ENCODE measurements at regions not wholly inside any gene's neighbourhood (a gene's known extent, or its start where the extent isn't known, plus 50 kb on each side); places are given as distances from the start of the nearest gene placed in this dataset.
"Not testable (repeated sequence)": the region's sequence is repeated elsewhere in the genome, so short reads cannot be mapped to it uniquely, and the experiment has no call there.

DNA sequence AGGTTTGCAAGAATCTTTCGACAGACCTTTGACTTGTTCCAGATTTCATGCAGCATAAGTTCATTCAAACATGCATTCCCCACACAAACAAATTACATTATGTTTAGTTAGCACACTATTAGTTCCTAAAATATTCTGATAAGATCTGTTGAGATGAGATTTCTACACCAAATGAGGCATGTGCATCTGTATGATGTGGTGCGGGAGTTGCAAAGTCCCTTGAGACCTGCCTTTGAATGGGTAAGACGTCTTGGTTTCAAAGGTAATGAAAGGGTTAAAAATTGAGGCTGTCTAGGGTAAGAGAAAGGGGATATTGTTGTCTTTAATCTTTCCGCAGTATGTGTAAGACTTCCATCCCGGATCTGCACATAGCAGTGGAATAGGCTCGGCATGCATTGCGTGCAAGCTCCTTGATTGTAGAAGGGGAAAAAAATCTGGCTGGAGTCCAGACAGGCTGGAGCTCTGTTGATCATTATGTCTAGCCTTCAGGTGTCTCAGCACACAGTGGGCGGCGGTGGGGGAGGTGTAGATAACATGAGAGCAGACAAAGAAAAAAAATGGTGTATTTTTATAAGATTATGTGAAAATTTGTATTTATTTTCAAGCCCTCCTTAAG, 296.6 kb downstream of the PTPRC start:
- FAIRE-seq, result no peak

DNA sequence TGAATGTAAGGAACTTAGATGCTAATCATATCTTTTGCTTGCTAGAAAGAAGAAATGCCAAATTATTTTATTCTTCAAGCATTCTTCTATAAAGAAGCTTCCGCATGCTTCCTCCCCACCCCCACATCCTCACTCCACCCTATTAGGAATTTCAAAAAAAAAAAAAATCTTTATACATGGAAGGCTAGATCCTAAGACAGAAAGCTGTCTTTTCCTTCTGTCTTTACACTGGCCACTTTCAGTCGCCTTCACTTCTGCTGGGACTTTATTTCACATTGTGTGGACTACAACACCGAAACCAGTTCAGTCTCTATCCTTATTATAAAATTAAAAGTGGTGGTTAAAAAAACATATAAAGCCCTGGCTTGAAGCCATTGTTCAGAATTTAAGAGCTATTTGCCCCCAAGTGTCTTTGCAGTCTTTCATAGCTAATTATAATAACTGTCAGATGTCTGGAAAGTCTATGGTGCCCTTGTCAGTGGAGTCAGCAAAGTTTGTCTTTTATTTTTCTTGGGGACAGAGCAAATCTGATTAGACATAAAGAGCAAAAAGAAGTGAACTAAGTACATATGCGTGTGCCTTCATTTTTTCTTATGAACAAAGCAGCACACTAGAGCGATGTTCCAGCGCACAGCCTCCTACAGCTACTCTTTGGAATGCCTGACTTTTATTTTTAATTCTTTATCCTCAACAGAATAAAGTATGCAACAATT, 297.7 kb downstream of the PTPRC start:
- no peak for FAIRE-seq

DNA sequence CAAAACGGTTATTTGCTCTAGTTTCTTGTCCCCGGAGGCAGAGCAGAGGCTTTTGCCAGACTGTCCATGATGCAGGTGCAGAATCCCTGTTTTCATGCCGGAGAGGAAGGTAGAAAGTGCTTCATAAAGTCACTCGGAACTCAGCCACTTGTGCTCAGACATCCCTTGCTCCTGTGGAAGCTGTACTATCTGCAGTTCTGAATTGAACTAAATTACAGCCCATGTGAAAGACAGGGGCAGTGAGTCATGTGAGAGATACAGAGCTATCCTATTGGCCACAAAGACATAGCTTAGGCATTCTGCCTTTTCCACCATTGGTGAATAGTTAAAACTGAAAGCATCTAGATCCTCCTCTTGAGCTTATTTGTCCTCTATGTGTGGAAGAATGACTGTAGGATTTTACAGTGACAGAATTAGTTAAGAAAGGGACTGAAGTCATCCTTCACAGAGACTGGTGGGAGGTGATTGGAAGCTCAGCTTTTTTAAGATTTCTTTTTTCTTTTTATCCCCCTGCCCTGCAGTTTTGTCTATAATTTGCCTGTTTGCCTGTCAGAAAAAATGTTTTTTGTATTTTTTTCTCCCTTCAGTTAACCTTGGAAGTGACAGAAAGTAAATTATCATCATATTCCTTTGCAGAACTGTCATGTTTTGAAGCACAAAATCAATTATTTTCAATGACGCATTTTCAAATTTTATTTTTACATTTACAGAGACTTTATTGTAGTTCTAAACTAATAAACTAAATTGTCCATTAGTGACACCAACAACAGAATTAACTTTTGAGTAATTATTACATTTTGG, 298.6 kb downstream of the PTPRC start:
- FAIRE-seq, result no peak

DNA sequence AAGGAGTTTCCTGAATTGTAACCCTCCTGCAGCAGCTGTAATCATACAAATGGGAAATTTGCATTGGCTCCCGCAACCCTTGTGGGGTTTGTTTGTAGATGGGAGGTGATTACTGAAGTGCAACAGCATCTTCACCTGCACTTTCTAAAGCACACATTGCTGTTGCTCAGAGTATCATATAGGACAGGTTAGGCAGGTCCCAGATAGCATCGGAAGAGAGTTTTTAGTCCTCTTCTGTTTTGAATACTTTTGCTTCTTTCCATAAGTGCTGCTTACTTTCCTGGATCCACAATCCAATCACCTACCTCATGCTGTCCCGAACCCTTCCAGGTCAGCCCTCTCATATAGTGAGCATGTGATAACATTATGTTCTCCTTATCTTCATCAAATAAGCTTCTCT, 300.4 kb downstream of the PTPRC start:
- FAIRE-seq, result no peak

DNA sequence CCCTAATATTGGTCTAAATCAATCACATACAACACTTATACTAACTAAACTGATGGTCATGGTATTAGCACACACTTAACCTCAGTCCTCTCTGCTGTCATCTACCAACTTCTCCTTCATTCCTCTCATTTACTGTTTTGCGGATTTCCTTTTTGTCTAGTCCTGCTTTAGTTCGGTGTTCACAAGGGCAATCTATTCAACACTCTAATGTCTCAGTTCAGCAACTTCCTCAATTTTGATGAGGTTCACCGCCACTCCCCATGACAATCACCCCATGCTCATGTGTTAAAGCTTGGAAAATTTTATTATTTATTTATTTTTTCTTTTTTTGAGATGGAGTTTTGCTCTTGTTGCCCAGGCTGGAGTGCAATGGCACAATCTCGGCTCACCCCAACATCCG, 301.1 kb downstream of the PTPRC start:
- no peak for FAIRE-seq

DNA sequence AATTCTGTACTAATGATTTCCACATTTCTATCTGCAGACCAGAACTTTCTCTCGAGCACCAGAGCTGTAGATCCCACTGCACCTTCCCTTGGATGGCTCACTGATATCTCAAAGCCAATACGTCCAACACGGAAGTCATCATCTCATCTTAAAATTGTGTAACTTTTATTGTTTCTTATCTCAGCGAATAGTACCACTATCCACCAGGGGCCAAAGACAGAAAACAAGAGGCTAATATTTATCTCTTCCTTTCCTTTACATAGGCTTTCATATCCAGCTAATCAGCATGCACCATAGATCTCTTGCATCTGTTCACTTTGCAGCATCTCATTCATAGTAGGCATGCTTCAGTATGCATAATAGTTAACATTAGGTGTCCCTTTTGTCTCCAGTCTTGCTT, 303.6 kb downstream of the PTPRC start:
- no peak for FAIRE-seq

DNA sequence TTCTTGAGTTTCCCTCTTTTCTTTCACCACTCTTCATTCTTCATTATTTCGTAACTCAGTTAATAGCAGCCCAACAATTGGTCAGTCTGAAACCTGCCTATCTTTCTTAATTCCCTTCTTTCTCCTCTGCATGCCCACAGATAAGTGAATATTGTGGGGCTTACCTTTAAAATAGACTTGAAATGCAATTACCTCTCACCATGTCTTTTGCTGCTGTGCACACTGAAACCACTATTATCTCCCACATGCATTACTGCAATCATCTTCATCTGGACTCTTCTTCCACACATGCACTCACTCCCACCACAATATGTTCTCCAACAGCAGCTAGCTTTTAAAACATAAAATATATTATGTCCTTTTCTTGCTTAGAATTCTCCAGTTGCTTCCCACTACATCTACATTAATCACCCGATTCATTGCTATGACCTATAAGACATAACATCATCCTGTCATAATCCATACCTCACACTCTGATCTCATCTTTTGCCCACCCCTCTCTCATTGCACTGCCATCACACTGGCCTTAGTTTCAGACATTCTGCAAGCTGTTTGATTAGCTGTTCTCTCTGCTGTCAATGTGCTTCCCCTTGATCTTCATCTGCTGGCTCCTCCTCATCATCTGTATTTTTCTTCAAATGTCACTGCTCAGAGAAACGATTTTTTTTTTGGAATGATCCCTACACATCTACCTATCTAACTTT, 304.8 kb downstream of the PTPRC start:
- no peak for FAIRE-seq

DNA sequence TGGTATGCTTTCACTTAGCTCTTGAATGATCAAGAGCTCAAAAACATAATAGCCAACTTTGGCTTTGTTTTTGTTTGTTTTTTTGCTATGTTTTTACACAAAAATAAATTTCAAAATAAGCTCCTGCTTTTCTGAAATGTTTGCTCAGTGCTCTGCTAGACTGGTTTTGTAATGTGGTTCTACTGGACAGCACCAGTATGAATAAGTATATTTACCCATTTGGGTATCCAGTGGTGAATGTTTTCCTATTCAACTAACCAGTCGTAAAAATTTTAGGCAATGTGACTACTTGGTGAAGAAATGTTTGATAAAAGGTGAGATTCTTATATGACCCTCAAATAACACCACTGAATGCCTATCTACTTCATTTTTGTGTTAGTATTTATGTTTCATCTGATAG, 308.6 kb downstream of the PTPRC start:
- FAIRE-seq, result no peak

DNA sequence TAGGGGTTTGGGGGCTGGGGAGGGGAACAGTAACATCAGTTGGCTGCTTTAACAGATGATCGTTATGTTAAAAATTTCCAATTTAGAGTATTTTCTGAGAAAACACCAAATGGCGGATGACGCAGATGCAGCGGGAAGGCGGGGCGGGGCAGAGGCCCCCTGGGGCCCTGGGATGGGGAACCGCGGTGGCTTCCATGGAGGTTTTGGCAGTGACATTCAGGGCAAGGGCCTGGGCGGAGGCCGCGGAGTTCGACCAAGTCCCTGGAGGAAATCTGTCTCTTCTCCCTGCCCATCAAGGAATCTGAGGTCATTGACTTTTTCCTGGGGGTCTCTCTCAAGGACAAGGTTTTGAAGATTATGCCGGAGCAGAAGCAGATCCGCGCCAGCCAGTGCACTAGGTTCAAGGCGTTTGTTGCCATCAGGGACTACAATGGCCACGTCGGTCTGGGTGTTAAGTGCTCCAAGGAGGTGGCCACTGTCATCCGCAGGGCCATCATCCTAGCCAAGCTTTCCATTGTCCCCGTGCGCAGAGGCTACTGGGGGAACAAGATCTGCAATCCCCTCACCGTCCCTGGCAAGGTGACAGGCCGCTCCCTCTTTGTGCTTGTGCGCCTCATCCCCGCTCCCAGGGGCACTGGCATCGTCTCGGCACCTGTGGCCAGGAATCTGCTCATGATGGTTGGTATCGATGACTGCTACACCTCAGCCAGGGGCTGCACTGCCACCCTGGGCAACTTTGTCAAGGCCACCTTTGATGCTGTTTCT, 310.2 kb downstream of the PTPRC start:
- no peak for FAIRE-seq

DNA sequence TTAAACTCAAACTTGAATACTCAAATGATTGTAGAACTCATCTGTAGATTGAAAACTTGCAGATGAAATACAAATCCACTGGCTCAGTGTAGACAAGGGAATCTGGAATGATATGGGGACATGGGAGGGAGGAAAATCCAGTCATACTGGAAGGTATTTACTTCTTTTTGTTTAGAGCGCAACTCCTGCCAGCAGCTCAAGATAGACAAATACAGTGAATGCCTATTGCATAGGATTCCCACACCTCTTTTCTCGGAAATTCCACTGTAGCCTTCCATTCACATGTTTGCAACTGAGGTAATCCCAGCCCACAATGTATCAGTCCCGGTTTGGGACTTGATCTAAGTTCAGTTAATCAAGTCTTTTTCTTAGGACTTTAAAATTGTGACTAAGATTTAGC, 311.2 kb downstream of the PTPRC start:
- FAIRE-seq, result no peak

DNA sequence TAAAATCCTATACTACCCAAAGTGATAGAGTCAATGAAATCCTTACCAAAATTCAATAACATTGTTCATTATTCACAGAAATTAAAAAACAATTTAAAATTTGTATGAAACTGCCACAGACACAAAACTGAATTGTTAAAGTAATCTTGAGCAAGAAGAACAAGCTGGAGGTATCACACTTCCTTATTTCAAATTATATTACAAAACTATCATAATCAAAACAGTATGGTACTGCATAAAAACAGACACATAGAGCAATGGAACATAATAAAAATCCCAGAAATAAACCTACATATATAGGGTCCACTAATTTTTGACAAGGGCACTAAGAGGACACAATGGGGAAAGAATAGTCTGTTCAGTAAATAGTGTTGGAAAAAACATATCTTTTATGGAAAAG, 316.2 kb downstream of the PTPRC start:
- FAIRE-seq, result no peak

DNA sequence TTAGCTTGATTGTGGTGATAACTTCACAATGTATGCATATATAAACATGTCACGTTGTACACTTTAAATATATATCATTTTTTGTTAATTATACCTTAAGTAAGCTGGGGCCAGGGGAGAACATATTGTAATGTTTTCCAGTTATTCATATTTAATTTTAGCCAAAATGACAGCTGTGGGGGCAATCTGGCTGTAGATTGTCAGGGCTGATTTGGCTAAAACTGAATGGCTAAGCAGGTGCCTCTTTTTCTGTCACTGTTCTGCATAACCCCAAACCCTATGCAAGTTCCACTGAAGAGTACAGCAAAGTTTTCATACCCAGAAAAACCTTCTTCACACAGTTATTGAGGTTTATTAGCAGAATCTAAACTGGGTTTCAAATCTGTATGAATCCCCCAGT, 318.2 kb downstream of the PTPRC start:
- FAIRE-seq, result no peak

DNA sequence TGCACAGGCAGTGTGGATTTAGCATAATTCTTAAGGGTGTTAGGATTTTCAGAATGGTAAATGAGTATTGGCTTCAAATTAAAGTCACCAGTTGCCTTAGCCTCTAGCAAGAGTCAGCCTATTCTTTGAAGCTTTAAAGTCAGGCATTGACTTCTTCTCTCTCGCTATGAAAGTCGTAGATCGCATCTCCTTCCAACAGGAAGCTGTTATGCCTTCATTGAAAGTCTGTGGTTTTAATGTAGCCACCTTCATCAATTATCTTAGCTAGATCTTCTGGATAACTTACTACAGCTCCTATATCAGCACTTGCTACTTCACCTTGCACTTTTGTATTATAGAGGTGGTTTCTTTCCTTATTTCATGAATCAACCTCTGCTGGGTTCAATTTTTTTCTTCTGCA, 320.2 kb downstream of the PTPRC start:
- no peak for FAIRE-seq

DNA sequence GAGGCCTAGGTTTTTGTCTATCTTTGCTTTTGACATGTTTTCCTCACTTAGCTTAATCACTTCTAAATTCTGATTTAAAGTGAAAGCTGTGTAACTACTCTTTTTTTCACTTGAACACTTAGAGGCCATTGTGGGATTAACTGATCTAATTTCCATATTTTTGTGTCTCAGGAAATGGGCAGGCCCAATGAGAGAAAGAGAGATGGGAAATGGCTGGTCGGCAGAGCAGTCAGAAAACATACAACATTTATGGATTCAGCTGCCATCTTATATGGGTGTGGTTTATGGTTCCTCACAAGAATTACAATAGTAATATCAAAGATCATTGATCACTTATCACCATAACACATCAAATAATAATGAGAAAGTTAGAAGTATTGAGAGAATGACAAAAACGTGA, 320.8 kb downstream of the PTPRC start:
- FAIRE-seq, result no peak

DNA sequence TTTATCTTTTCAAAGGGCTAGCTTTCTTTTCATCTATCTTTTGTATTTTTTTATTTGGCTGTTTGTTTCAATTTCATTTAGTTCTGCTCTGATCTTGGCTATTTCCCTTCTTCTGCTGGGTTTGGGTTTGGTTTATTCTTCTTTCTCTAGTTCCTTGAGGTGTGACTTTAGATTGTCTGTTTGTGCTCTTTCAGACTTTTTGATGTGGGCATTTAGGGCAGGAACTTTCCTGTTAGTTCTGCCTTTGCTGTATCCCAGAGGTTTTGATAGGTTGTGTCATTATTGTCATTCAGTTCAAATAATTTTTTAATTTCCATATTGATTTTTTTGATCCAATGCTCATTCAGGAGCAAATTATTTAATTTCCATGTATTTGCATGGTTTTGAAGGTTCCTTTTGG, 325.0 kb downstream of the PTPRC start:
- not testable (repeated sequence) for FAIRE-seq

DNA sequence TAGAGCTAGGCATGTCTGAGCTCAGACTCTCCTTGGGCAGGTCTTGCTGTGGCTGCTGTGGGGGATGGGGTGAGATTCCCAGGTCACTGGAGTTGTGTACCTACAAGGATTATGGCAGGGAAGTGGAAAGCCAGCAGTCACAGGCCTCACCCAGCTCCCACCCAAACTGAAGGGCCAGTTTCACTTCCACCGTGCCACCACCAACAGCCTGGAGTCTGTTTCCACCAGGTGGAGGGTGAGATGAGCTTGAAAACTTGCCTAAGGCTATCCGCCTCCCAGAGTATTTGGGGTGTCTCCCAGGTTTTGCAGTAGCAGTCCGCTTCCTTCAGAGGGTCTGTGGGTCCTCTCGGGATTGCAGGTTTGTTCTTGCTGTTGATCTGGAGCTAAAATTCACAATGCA, 327.7 kb downstream of the PTPRC start:
- no peak for FAIRE-seq

DNA sequence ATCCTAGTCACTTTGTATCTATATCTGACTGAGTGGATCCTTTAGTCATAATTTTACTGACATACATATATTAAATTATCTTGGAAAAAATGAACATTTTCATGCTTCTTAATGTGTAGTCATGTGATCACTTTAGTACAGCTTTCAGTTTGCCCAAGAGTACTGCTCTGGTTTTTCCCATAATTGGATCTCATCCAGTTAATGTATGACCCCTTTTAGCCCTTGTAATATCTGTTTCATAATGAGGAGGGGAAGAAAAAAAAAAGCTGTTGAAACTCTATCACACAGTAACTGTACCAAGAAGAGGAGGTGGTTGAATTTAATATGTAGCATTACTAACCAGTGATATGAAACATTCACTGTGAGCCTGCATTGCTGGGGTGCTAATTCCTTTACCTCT, 328.7 kb downstream of the PTPRC start:
- no peak for FAIRE-seq

DNA sequence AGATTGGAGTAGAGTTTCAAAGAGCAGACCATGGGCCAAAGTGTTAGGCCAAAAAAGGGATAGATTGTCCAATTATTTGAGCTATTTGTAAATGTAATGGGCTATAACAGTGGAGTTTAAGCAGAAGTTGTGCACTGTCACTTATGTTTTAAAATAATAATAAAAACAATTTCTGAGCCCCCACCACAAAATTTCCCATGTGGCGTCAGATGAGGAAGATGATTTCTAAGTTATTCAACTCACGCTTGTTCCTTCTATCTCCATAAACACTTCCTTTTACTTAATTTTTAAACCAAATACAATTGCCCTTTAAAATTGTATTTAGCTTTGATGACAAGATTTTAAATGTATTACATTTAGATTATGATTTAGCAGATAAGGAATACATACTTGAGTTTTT, 330.0 kb downstream of the PTPRC start:
- FAIRE-seq, result no peak

DNA sequence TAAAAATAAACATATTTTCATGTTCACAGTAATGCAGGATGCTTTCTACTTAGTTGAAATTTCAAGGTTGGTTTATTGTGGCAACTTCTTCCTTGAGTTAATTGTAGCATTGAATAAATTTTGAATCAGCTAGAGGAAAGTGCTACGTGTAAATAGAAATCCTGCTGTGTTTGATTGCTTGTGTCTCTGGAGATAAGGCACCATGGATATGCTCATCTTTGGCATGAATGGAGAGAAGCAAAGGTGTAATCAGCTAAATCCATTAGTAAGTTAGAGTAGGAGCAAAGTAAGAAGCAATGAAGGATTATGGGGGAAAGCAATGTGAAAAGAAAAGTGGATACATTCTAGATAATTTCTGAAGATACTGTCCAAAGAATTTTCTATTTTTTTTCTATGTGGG, 331.1 kb downstream of the PTPRC start:
- FAIRE-seq, result no peak

DNA sequence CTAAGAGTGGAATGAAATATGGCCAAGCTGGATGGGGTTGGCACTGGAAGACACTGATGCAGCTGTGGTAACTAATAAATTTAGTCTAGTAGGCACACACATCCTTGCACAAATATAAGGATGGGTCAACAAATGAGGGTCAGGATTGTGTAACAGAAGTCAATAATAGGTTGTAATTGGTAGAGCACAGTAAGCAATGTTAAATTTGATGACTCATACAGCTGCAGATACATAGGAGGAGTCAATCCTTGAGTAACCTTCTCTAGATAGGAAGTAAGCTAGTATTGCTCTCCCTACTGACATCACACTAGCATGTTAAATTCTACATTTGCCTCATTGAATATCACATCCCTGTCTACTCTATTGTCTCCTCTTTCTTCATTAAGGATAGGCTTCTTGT, 332.1 kb downstream of the PTPRC start:
- no peak for FAIRE-seq

DNA sequence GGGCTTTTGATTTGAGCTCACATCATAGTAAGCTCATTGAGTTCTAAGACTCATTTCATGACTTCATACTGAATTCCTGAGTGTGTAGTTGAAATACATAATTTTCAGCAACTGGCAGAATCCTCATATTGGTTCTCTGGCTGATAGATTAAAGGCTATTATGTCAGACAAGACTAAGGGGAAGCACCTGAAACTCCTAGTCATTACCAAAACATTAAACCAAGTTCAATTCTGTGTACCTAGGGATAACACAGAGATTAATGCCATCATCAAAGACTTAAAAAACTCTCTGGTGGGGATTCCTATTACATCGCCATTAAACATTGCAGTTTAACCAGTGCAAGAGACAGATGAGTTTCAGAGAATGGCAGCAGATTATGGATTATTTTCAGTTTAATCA, 339.1 kb downstream of the PTPRC start:
- no peak for FAIRE-seq

DNA sequence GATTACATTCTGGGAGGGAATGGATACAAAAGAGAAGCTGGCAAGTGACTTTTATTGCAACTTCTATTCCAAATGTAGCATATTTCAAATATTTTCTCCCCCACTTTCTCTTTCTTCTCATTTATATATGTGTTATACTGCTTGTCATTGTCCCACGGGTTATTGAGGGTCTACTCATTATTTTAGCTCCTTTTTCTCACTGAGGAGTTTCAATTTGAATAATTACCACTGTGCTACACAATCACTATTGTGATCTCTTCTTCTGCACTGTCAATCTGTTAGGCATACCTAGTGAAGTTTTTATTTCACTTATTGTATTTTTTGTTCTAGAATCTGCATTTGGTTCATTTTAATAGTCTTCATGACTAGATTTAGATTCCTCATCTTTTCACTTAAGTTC, 339.7 kb downstream of the PTPRC start:
- FAIRE-seq, result no peak

DNA sequence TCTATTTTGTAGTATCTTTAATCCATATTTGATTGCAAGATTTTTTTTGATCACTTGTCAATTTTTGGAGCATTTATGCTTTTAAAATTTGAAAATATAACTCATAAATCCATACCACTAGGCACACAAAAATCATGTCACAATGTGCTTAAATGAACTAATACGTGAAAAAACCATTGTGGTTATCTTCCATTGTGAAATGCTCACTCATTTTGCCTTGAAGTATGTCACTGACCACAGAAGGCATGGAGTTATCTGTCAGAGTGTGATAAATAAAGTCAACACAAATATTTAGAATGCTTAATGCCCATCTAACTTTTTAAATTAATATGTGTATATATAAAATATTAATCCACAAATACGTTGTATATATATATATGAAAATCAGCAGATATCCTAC, 347.2 kb downstream of the PTPRC start:
- FAIRE-seq, result no peak
